Posterior vena cava (tissue), 2 donors: ENCODE measurements at regions not wholly inside any gene's neighbourhood (a gene's known extent, or its start where the extent isn't known, plus 50 kb on each side); places are given as distances from the start of the nearest gene placed in this dataset.
"Not testable (repeated sequence)": the region's sequence is repeated elsewhere in the genome, so short reads cannot be mapped to it uniquely, and the experiment has no call there.

Source experiments
- DNase-seq: peaks from one replicate; pipeline ENCODE4 v3.0.0-alpha.2; 2020; ENCODE audit warnings: low spot score
- intact Hi-C, 2 donors: fragments of 100-400 bp; cut with DNase I; formaldehyde crosslinking; loops; one replicate each; pipeline versions ENCODE4 v1.14.1 to v1.14.2; 2022 to 2023
- donor health status: DM: yes; HTN: yes; CAD: no.
- donor health status: DM: yes; HTN: yes; CAD: no.

GRCh38 chr2:44077942-44078511, 82.2 kb upstream of the LRPPRC start:
- intact Hi-C loops, result no loop called here
- no peak for DNase-seq

DNA sequence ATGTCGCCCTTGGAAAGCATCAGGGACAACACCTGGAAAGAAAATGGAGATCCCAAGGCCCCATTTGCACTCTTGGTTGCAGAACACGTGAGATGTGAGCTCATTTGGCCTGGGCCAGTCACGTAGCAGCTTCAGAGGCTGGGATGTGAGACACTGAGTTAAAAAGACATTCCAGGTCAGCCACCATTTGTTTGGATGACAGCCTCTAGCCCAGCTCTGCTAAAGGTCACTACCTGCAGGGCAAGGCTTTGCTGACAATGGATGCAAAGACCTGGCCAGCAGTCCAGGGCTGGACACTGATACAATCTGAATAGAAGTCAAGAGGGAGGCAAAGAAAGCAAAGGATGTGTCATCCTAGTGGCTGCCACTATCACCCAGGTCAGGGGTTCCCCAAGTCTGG, 83.9 kb upstream of the LRPPRC start:
- intact Hi-C loops, result loop anchor here in 1 of 2 donors (10.0 kb wide), 1 partner anchor 85 kb away; the partner anchor contains the start of gene PPM1B
- DNase-seq, result no peak

DNA sequence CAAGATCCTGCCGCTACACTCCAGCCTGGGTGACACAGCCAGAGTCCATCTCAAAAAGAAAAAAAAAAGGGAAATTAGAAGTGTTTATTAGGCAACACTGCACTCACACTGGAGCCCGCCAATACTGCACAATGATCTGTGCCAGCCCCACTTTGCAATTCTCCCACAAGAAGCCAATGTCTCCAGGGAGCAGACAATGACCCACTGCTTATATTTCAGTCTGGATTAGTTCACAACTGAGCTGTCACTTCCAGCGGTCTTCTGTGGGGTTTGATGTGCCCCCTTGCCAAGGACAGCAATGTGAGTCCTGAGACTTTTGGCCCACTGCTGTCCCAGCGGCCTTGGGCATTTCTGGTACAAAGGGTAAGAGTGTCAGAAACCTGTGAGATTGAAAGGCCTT, 85.6 kb upstream of the PPM1B start:
- DNase-seq, result no peak
- intact Hi-C loops, result loop anchor here in 1 of 2 donors (10.0 kb wide), 1 partner anchor 82 kb away; the partner anchor contains the start of gene PPM1B

DNA sequence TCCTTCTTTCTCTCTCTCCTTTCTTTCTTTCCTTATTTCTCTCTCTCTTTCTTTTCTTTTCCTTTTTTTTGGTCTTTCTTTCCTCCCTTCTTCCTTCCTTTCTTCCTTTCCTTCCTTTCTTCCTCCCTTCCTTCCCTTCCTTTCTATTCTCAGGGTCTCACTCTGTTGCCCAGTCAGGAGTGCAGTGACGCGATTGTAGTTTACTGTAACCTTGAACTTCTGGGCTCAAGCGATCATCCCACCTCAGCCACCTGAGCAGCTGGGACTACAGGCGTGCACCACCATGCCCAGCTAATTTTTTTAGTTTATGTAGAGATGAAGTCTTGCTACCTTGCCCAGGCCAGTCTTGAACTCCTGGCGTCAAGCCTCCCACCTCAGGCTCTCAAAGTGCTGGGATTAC, 83.8 kb upstream of the PPM1B start:
- intact Hi-C loops, result loop anchor here in 1 of 2 donors (5.0 to 10.0 kb wide), 2 partner anchors 80 to 207 kb away; partner anchors contain the start of gene PPM1B
- no peak for DNase-seq

DNA sequence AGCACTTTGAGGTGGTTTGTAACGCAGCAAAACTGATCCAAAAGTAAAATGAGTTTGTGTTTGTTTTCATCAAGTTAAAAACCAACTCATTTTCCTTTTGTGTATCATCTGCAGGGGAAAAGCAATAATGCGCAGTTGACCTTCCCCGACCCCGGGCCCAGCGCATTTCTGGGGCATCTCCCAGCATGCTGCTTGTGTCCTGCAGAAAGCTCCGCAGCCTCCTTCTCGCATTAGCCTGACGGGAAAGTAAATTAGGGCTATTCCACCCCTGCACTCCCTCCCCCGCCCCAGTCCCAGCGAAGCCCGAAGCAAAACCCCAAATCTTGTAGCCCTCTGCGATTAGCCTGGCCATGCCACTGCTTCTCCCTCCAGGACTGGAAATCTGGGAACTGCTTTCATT, 82.0 kb upstream of the PPM1B start:
- no peak for DNase-seq
- intact Hi-C loops, result loop anchor here in 1 of 2 donors (5.0 to 10.0 kb wide), 2 partner anchors 78 to 206 kb away; partner anchors contain the start of gene PPM1B

- peak; percentile 96 for DNase-seq
- intact Hi-C loops, result loop anchor here in 1 of 2 donors (5.0 to 10.0 kb wide), 2 partner anchors 78 to 205 kb away; partner anchors contain the start of gene PPM1B
These were observed 81.5 kb upstream of the PPM1B start for GRCh38 chr2:44087036-44087713.

DNA sequence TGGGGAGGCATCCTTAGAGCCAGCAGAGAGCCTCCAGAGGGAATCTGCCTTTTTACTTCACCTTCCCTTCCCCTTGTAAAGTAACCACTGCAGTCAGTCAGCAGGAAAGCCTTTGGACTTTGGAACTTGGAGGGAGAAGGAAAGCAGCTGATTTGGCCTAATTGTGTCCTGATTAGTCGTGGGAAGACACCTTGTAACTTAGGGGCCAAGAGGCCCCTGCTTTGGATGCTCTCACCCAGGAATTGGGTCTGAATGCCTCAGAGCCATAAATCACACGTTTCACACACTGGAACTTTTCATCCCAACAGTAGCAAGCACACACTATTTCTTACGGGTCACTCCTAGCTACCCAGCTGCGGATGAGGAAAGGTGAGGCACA, 81.0 kb upstream of the PPM1B start:
- no peak for DNase-seq
- intact Hi-C loops, result loop anchor here in 1 of 2 donors (5.0 to 10.0 kb wide), 2 partner anchors 77 to 205 kb away; partner anchors contain the start of gene PPM1B

GRCh38 chr2:44092519-44092918, 76.2 kb upstream of the PPM1B start:
- DNase-seq, intact Hi-C loops: not testable (repeated sequence)

GRCh38 chr2:44093970-44094369, 74.7 kb upstream of the PPM1B start:
- intact Hi-C loops, result no loop called here
- no peak for DNase-seq

DNA sequence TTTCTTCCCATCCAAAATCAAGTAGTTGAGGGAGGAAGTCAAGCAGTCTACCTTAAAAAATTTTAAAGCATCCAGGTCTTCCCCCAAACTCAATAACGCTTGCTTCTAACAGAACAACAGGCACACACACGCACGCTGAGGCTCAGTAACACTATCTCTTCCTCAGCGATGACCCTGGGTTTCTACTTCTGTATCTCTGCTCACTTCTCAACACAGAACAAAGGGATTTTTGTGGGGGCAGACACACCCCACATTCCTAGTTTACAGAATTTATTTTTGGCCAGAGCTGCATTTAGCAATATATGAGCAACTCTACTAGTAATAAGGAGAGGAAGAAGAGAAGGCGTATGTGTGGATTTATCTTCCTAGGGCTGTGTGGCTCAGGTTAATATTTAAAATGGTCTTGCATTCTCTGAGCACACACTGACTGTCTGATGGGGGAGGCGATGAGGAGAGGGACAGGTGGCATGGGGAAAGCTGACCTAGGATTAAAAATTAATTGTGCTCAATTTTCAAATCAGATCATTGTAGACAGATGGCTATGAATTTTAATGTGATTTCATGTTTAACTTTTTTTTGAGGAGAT, 71.3 kb upstream of the PPM1B start:
- intact Hi-C loops, result no loop called here
- no peak for DNase-seq

GRCh38 chr2:44098050-44098449, 70.6 kb upstream of the PPM1B start:
- intact Hi-C loops, result no loop called here
- DNase-seq, result no peak

- intact Hi-C loops, result no loop called here
- DNase-seq, result no peak
These were observed 69.8 kb upstream of the PPM1B start for GRCh38 chr2:44098891-44099290.

DNA sequence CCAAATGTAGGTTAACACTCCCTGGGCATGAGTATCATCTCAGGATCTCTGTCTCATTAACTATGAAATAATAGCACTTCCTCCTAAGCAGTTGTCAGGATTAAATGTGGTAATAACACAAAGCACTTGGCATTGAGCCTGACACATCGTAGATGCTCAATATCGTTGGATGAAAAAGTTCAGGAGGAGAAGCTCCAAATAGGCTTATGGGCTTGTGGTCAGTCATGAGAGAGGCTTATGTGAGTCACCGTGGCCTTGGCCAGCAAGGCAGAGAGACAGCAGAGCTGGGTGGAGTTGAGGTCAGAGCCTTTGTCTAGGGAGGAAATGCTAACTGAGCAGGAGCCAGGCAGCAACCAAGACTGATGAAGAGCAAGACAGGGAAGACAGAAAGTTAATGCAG, 68.3 kb upstream of the PPM1B start:
- intact Hi-C loops, result no loop called here
- DNase-seq, result peak; percentile 92

- no peak for DNase-seq
- intact Hi-C loops, result no loop called here
These were observed 67.4 kb upstream of the PPM1B start for GRCh38 chr2:44101246-44101645.

DNA sequence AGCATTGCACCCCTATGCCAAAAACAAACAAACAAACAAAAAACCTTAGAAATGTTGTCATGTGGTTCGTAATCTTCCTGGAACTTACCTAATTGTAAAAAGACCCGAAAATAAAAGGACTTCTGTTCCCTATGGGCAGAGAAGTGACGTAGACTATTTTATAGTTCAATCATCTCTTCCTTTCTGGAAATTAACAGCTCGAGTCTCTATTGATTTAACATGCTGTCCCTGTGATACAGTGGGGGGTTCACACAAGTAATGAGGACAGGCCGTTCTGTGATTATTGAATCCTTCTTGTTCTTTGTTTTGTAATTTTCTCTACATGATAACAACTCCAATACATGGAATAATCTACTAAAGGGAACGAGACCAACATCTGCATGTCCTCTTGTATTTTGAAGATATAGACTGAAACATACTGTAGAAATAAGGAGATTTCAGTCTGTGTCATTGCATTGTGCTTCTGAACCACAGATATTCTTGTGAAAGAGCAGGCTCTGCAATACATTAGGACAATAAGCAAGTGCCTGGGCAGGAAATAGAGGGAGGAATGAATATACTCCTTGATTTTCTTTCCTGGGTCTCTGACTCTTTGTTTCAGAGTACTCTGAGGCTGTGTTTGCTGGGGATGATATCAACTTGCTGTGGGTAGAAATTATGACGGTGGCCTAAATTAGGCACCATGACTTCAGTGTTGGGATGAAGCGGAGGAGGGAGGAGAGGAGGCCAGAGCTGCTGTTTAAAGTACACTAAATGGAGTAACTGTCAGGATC, 65.7 kb upstream of the PPM1B start:
- no peak for DNase-seq
- intact Hi-C loops, result no loop called here

DNA sequence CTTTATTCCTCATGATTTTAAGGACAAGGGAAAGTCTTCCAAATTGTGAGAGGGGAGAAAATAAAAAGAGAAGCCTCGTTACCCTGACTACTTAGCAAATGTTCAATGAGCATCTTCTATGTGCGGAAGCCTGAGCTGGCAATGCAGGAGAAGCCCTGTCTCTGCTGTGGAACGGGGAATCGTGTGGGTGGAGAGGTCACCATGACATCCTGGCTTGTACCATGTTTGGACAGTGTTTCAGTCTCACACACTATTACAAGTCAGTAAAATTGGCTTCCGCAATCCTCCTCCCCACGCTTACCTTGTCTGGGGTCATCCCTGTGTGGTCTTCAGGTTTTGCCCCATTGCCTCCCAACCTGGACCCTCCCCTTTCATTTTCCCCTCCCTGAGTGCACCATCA, 65.0 kb upstream of the PPM1B start:
- DNase-seq, result no peak
- intact Hi-C loops, result no loop called here

DNA sequence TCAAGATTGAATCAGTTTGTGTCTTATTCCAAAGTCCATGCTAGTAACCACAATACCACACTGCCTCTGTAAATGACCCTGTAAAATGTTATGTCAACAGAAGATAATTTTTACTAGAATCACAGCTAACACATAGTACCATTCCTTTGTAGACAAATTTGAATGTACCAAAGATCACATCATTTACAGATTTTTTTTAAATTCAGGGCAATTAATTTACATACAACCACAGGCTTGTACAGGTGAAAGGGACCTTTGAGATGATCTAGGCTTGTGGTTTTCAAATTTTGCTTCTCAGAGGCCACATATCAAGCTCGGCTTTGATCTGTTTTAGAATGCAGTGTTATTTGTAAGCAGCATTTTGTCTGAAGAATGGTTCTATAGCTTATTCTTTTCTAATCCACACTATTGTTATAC, 63.8 kb upstream of the PPM1B start:
- DNase-seq, result no peak
- intact Hi-C loops, result no loop called here

- intact Hi-C loops, DNase-seq: not testable (repeated sequence)
These were observed 62.2 kb upstream of the PPM1B start for GRCh38 chr2:44106509-44106908.

DNA sequence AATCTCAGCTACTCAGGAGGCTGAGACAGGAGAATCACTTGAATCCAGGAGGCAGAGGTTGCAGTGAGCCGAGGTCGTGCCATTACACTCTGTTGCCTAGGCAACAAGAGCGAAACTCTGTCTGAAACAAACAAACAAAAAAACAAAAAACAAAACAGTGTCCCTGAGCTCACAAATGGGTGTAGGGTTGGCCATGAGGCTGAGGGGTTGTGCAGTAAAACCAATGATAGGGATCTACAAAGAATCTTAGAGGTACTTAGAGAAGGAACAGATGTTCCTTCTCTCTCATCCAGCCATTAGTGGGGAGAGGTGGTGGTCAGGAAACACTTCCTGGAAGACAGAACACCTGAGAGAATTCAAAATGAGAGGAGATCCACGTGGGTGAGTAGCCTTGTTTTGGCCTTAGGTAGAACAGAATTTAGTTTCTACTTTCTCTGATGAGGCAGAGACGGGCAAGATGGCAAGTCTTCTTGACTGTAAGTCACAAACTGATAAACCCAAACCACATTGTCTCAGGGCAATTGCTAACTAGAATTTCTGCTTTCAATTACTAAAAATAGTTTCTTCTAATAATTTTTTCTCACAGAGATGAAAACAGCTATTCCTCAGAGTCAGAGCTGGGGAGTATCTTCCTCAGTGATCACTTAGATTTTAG, 61.5 kb upstream of the PPM1B start:
- DNase-seq, result no peak
- intact Hi-C loops, result no loop called here
